GM18867 (cell line): ENCODE measurements at regions not wholly inside any gene's neighbourhood (a gene's known extent, or its start where the extent isn't known, plus 50 kb on each side); places are given as distances from the start of the nearest gene placed in this dataset.
"Not testable (repeated sequence)": the region's sequence is repeated elsewhere in the genome, so short reads cannot be mapped to it uniquely, and the experiment has no call there.

Source experiments
- ATAC-seq: cut with Tn5 transposase; IDR thresholded peaks from one replicate; pipeline ENCODE4 v1.9.1; 2021; ENCODE audit warnings: mild to moderate bottlenecking, moderate library complexity; ENCODE audit not compliant: unreplicated experiment

- ATAC-seq = no peak
These were observed 244.8 kb upstream of the RGMA start for GRCh38 chr15:93333796-93334195.

GRCh38 chr15:93333126-93333525 is 244.1 kb upstream of the RGMA start:
- ATAC-seq = not testable (repeated sequence)

DNA sequence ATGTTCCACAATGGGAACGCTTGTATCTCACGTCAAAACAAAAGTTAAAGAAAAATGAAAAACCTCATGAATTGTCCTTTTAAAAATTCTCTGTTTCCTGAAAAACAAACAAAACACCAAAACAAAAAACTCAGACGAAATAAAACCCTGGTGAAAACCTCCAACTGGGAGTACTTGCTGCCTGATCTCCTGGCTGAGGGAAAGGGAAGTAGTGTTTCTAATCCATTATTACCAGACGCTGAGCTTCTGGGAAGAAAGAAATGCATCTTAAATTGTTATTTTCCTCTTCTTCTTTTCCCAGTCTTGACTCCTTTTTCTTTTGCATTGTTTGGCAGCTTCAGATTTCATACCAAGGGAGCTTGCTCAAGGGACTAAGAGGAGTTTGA is 243.2 kb upstream of the RGMA start:
- ATAC-seq = no peak

GRCh38 chr15:93331545-93332167 is 242.6 kb upstream of the RGMA start:
- no peak for ATAC-seq

DNA sequence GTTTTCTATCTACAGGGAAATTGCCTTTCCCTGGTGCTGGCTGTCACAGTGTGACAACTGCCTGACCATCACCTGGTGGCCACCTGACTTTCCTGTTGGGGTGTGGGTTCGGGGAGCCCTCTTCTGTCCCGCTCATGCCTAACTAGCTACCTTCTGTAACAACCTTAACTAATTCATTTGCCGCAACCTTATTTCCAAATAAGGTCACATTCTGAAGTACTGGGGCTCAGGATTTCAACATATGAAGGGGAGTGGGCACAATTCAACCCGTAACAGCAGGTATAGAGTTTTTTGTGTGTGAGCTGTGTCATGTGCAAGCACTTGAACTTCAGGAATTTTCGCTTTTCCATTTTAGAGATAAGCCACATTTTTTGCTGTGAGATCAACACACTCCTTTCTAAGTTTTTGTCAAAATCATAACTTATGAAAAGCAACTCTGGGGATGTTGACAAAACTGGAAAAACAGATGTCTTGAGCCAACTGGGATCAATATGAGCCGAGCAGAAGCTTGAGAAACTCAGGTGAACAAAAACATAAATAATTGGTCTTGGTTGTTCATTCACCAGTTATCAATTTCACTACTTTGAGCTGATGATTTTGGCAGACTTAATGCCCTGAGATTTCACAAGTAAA is 242.0 kb upstream of the RGMA start:
- ATAC-seq = no peak

DNA sequence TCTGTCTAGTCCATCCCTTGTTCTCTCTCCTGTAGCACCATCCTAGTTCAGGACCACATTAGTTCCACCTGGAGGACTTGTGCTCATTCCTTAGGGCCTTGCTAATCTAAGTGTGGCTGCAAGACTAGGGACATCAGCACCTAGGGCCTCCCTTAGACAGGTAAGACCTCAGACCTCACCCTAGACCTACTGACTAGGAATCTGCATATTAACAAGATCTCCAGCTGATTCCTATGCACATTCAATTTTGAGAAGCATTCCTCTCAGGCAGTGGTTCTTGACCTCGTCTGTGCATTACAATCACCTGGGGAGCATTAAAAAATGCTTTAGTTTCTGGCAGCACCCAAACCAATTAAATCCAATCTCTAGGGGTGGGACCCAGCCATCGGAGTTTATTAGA is 238.4 kb upstream of the RGMA start:
- no peak for ATAC-seq

DNA sequence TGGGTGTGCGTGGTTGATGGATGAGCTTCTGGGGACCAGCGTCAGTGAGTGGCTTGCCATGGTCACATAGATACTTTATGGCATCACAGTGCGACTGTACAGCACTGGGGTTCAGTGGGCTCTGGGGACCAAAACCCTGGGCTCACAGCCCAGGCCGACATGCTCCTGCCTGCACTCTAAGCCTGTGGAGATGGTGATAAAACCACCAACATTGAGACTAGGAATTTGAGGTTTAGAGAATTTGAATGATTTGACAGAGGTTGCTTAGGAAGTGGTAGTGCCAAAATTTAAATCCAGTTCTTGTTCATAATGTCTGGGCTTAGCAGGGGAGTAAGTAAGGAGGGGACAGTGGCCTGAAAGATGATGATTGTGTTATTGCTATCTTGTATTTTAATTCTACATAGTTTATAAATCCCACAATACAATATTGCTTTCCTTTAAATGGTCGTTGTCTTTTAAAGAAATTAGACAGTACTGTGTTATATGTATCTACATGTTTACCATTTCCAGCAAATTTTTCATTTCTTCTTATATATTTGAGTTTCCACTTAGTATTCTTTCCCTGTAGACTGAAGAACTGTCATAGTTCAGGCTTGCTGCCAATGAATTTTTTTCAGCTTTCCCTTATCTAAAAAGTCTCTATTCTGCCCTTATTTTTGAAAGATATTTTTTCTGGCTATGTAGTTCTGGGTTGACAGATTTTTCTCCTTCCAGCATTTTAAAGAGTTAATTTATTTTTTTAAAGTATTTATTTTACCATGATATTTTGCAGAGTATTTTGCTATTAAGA is 235.4 kb upstream of the RGMA start:
- no peak for ATAC-seq

DNA sequence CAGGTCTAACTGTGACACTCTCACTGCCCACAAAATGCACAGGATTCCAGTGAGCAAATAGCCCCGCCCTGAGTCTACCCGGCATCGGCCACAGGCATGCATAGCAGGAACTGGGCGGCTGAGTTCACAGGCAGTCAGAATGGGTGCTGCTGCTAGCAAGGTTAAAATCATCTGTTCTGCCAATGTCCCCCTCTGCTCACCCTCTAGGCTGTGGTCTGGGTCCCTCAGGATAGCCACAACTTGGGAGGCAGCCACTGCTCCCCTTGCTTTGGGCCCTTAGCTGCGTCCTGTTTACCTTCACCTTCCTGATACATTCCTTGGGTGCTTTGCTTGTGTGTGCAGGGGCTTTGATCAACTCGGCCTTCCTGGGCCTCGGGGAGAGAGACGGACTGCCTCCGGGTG is 232.9 kb upstream of the RGMA start:
- ATAC-seq = no peak

DNA sequence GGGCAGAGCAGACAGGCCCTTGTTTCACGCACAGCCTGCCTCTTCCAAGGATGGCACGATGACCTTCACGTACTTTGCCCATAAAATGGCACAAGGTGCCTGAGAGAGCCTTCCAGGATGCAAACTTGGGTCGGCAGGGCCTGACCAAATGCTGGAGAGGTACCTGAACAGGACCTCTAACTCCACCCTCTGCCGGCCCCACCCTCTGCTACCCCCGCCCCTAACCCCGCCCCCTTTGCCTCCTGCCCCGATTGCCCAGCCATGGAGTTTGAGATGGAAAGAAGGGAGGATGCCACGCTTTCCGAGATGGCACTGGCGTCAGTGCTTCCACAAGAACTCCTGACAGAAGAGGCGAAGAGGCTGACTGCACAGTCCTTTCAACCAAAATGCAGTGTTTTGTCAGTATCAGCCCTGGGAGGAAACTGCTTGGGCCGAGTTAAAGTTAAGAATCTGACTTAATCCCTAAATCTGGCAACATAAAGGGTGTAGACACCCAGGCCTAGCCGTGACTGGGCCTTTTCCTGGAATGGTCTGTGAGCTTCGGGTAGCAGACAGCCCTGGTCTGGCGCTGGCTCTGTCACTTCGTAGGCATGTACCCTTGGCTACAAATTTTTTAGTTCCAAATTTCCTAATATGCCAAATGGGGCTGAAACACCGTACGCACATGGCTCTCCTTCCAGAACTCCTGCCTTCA is 230.3 kb upstream of the RGMA start:
- no peak for ATAC-seq

DNA sequence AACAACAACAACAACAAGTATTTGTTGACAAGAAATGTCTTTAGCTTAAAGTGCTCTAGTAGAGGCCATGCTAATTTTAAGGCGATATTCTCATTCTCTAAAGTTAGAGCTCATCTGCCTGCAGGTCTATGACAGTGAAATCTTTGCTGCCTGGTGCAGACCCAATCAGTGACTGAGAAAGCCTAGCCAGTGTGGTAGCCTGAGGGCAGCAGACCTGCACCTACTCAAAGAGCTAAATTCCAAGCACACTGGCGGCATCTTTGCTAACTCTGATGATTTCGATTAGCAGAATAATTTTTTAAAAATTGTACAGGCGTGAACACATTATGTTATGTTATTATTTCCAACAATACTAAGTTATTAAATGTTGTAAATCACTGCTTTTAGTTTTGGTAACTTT is 228.8 kb upstream of the RGMA start:
- no peak for ATAC-seq

GRCh38 chr15:93314245-93314644 is 225.2 kb upstream of the RGMA start:
- ATAC-seq = no peak

GRCh38 chr15:93312891-93313486 is 224.0 kb upstream of the RGMA start:
- ATAC-seq = no peak

DNA sequence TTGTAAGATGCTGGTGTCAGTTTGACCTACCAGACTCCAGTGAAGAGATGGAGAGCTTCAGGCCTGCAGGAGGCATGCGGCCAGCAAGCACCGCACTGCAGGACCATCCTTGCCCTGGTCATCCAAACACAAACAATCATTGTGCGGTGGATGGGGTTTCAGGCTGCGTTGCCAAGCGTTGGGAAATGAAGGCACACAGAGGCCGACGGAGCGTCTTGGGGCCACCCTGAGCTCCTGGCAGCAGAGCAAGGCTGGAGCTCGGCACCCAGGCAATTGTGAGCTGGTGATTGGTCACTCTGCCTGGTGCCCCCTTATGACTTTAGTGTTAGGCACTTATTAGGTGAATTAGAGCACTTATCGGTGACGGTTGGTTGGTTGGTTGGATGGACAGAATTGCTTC is 222.6 kb upstream of the RGMA start:
- no peak for ATAC-seq

- no peak for ATAC-seq
These were observed 219.1 kb upstream of the RGMA start for GRCh38 chr15:93308026-93308690.

- ATAC-seq = no peak
These were observed 218.5 kb upstream of the RGMA start for GRCh38 chr15:93307513-93307912.

DNA sequence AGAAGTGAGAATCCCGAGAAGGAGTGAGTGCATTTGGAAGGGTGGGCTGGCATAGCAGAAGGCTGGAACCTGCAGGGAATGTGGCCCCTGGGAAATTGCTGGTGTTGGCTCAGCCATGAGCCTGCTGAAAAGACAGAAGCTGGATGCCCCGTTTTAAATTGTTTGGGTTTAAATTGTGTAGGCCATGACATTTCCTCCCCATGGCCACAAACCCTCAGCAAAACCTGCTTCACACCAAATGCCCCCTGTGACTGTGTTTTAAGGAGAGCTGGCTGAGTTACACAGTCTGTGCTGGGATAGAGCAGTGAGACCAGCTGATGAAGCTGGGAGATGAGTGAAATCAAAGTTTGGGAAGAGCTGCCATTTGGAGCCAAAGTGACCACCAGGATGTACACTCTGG is 216.3 kb upstream of the RGMA start:
- ATAC-seq = no peak

- no peak for ATAC-seq
These were observed 213.2 kb upstream of the RGMA start for GRCh38 chr15:93302080-93302765.

GRCh38 chr15:93300796-93301195 is 211.8 kb upstream of the RGMA start:
- ATAC-seq = no peak

GRCh38 chr15:93299675-93300074 is 210.7 kb upstream of the RGMA start:
- ATAC-seq = no peak

DNA sequence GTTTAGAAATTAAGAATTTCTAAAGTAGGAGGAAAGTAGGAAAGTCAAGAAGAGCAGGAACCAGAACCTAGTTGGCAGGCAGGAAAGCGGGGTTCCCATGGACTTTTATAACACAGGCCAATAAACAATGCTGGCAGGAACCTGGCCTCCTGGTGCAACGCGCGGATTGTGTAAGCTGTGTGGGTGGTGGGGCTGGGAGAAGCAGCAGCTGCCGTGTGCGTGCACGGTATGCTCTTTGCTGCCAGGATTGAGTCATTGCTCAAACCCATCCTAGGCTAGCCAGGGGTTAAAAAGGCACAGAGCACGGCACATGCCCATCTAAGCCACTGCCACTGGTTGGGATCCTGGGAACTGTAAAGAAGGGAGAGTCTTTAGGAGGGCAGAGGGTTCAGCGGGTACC is 209.9 kb upstream of the RGMA start:
- ATAC-seq = no peak
